ENCODE measurements at regions not wholly inside any gene's neighbourhood (a gene's known extent, or its start where the extent isn't known, plus 50 kb on each side); places are given as distances from the start of the nearest gene placed in this dataset.

GRCh38 chr13:106343836-106344235 lies 191.6 kb downstream of the EFNB2 start:
- no peaks in the 10 kb centered on the region for H3K36me3 Mint-ChIP-seq (ENCODE audit: low read depth)
- no peak overlapping the region for H3K4me3 Mint-ChIP-seq
- CTCF ChIA-PET: no interaction called here
- ATAC-seq (no peak), DNase-seq (no peak)
- POLR2A ChIA-PET: no interaction called here
- H3K27ac Mint-ChIP-seq: no peak overlapping the region
- peaks cover 7% of the 10 kb centered on the region for H3K9me3 Mint-ChIP-seq (ENCODE audit: insufficient read depth)
- H3K4me1 Mint-ChIP-seq (ENCODE audit: low read depth): no peaks in the 10 kb centered on the region
- H3K27me3 Mint-ChIP-seq (ENCODE audit: low read depth): peaks cover 5% of the 10 kb centered on the region

GRCh38 chr13:106340249-106340648 lies 195.2 kb downstream of the EFNB2 start:
- POLR2A ChIA-PET: no interaction called here
- H3K27me3 Mint-ChIP-seq (ENCODE audit: low read depth): no peaks in the 10 kb centered on the region
- ATAC-seq (no peak), DNase-seq (no peak)
- CTCF ChIA-PET: no interaction called here
- H3K9me3 Mint-ChIP-seq (ENCODE audit: insufficient read depth): peaks cover 7% of the 10 kb centered on the region
- H3K27ac Mint-ChIP-seq: no peak overlapping the region
- no peaks in the 10 kb centered on the region for H3K4me1 Mint-ChIP-seq (ENCODE audit: low read depth)
- no peaks in the 10 kb centered on the region for H3K36me3 Mint-ChIP-seq (ENCODE audit: low read depth)
- no peak overlapping the region for H3K4me3 Mint-ChIP-seq

GRCh38 chr13:106337096-106337850 lies 198.2 kb downstream of the EFNB2 start:
- Mint-ChIP-seq H3K27me3 (ENCODE audit: low read depth) (no peaks in the 10 kb centered on the region), H3K9me3 (ENCODE audit: insufficient read depth) (peaks cover 7% of the 10 kb centered on the region)

GRCh38 chr13:106336668-106337067 lies 198.8 kb downstream of the EFNB2 start:
- H3K27ac Mint-ChIP-seq: no peak overlapping the region
- no peak for DNase-seq
- CTCF ChIA-PET: no interaction called here

More at GRCh38 chr13:106337096-106337850, 198.2 kb downstream of the EFNB2 start:
- ATAC-seq (no peak), DNase-seq (no peak)
- H3K27ac Mint-ChIP-seq: no peak overlapping the region
- ChIA-PET CTCF (no interaction called here), POLR2A (no interaction called here)
- no peaks in the 10 kb centered on the region for H3K4me1 Mint-ChIP-seq (ENCODE audit: low read depth)
- H3K4me3 Mint-ChIP-seq: no peak overlapping the region
- H3K36me3 Mint-ChIP-seq (ENCODE audit: low read depth): no peaks in the 10 kb centered on the region

GRCh38 chr13:106332621-106333020 lies 202.8 kb downstream of the EFNB2 start:
- POLR2A ChIA-PET: no interaction called here
- ATAC-seq: no peak
- CTCF ChIA-PET: no interaction called here
- H3K9me3 Mint-ChIP-seq (ENCODE audit: insufficient read depth): no peaks in the 10 kb centered on the region
- no peak for DNase-seq
- H3K27me3 Mint-ChIP-seq (ENCODE audit: low read depth): no peaks in the 10 kb centered on the region
- H3K36me3 Mint-ChIP-seq (ENCODE audit: low read depth): no peaks in the 10 kb centered on the region
- no peak overlapping the region for H3K4me3 Mint-ChIP-seq
- no peak overlapping the region for H3K27ac Mint-ChIP-seq
- no peaks in the 10 kb centered on the region for H3K4me1 Mint-ChIP-seq (ENCODE audit: low read depth)

More at GRCh38 chr13:106336668-106337067, 198.8 kb downstream of the EFNB2 start:
- no peak for ATAC-seq
- Mint-ChIP-seq H3K27me3 (ENCODE audit: low read depth) (no peaks in the 10 kb centered on the region), H3K9me3 (ENCODE audit: insufficient read depth) (peaks cover 7% of the 10 kb centered on the region), H3K4me1 (ENCODE audit: low read depth) (no peaks in the 10 kb centered on the region), H3K4me3 (no peak overlapping the region), H3K36me3 (ENCODE audit: low read depth) (no peaks in the 10 kb centered on the region)
- POLR2A ChIA-PET: no interaction called here

- no peaks in the 10 kb centered on the region for H3K9me3 Mint-ChIP-seq (ENCODE audit: insufficient read depth)
- H3K4me1 Mint-ChIP-seq (ENCODE audit: low read depth): no peaks in the 10 kb centered on the region
- no peak overlapping the region for H3K27ac Mint-ChIP-seq
- no peak for ATAC-seq
- CTCF ChIA-PET: no interaction called here
- POLR2A ChIA-PET: no interaction called here
- DNase-seq: no peak
- no peaks in the 10 kb centered on the region for H3K27me3 Mint-ChIP-seq (ENCODE audit: low read depth)
- H3K4me3 Mint-ChIP-seq: no peak overlapping the region
- H3K36me3 Mint-ChIP-seq (ENCODE audit: low read depth): no peaks in the 10 kb centered on the region
Observed at GRCh38 chr13:106331116-106331515, 204.3 kb downstream of the EFNB2 start.

- CTCF ChIA-PET: no interaction called here
- DNase-seq: no peak
- H3K9me3 Mint-ChIP-seq (ENCODE audit: insufficient read depth): peaks cover under 1% of the 10 kb centered on the region
- H3K4me1 Mint-ChIP-seq (ENCODE audit: low read depth): no peaks in the 10 kb centered on the region
- H3K4me3 Mint-ChIP-seq: no peak overlapping the region
- H3K27me3 Mint-ChIP-seq (ENCODE audit: low read depth): no peaks in the 10 kb centered on the region
- POLR2A ChIA-PET: no interaction called here
- no peaks in the 10 kb centered on the region for H3K36me3 Mint-ChIP-seq (ENCODE audit: low read depth)
- no peak for ATAC-seq
- no peak overlapping the region for H3K27ac Mint-ChIP-seq
Observed at GRCh38 chr13:106329941-106330340, 205.5 kb downstream of the EFNB2 start.

- ATAC-seq: no peak
- no peaks in the 10 kb centered on the region for H3K4me1 Mint-ChIP-seq (ENCODE audit: low read depth)
Observed at GRCh38 chr13:106326751-106327150, 208.7 kb downstream of the EFNB2 start.

GRCh38 chr13:106324444-106324843 lies 211.0 kb downstream of the EFNB2 start:
- H3K9me3 Mint-ChIP-seq (ENCODE audit: insufficient read depth): peaks cover 13% of the 10 kb centered on the region
- ChIA-PET POLR2A (no interaction called here), CTCF (no interaction called here)
- H3K4me1 Mint-ChIP-seq (ENCODE audit: low read depth): no peaks in the 10 kb centered on the region
- H3K27ac Mint-ChIP-seq: no peak overlapping the region
- no peaks in the 10 kb centered on the region for H3K27me3 Mint-ChIP-seq (ENCODE audit: low read depth)
- H3K36me3 Mint-ChIP-seq (ENCODE audit: low read depth): no peaks in the 10 kb centered on the region
- no peak overlapping the region for H3K4me3 Mint-ChIP-seq
- no peak for ATAC-seq
- DNase-seq: no peak

More at GRCh38 chr13:106326751-106327150, 208.7 kb downstream of the EFNB2 start:
- Mint-ChIP-seq H3K4me3 (no peak overlapping the region), H3K27me3 (ENCODE audit: low read depth) (no peaks in the 10 kb centered on the region), H3K27ac (no peak overlapping the region), H3K9me3 (ENCODE audit: insufficient read depth) (peaks cover 11% of the 10 kb centered on the region), H3K36me3 (ENCODE audit: low read depth) (no peaks in the 10 kb centered on the region)
- CTCF ChIA-PET: no interaction called here
- POLR2A ChIA-PET: no interaction called here
- DNase-seq: no peak

- Mint-ChIP-seq H3K4me3 (no peak overlapping the region), H3K4me1 (ENCODE audit: low read depth) (no peaks in the 10 kb centered on the region), H3K36me3 (ENCODE audit: low read depth) (no peaks in the 10 kb centered on the region), H3K9me3 (ENCODE audit: insufficient read depth) (peaks cover 13% of the 10 kb centered on the region), H3K27ac (no peak overlapping the region), H3K27me3 (ENCODE audit: low read depth) (no peaks in the 10 kb centered on the region)
- POLR2A ChIA-PET: no interaction called here
- no peak for ATAC-seq
- CTCF ChIA-PET: no interaction called here
- DNase-seq: no peak
Observed at GRCh38 chr13:106322628-106323027, 212.8 kb downstream of the EFNB2 start.

GRCh38 chr13:106318941-106319411 lies 216.5 kb downstream of the EFNB2 start:
- CTCF ChIA-PET: no interaction called here
- H3K27ac Mint-ChIP-seq: no peak overlapping the region
- POLR2A ChIA-PET: no interaction called here
- no peak overlapping the region for H3K4me3 Mint-ChIP-seq
- H3K27me3 Mint-ChIP-seq (ENCODE audit: low read depth): no peaks in the 10 kb centered on the region
- H3K9me3 Mint-ChIP-seq (ENCODE audit: insufficient read depth): peaks cover 8% of the 10 kb centered on the region
- no peaks in the 10 kb centered on the region for H3K4me1 Mint-ChIP-seq (ENCODE audit: low read depth)
- ATAC-seq: no peak
- no peaks in the 10 kb centered on the region for H3K36me3 Mint-ChIP-seq (ENCODE audit: low read depth)
- DNase-seq: no peak

- ChIA-PET CTCF (no interaction called here), POLR2A (no interaction called here)
- H3K27me3 Mint-ChIP-seq (ENCODE audit: low read depth): no peaks in the 10 kb centered on the region
- H3K27ac Mint-ChIP-seq: no peak overlapping the region
- no peak overlapping the region for H3K4me3 Mint-ChIP-seq
- no peaks in the 10 kb centered on the region for H3K4me1 Mint-ChIP-seq (ENCODE audit: low read depth)
- H3K36me3 Mint-ChIP-seq (ENCODE audit: low read depth): no peaks in the 10 kb centered on the region
- ATAC-seq (no peak), DNase-seq (no peak)
- H3K9me3 Mint-ChIP-seq (ENCODE audit: insufficient read depth): no peaks in the 10 kb centered on the region
Observed at GRCh38 chr13:106314417-106314816, 221.0 kb downstream of the EFNB2 start.

- Mint-ChIP-seq H3K4me1 (ENCODE audit: low read depth) (no peaks in the 10 kb centered on the region), H3K36me3 (ENCODE audit: low read depth) (no peaks in the 10 kb centered on the region), H3K9me3 (ENCODE audit: insufficient read depth) (no peaks in the 10 kb centered on the region), H3K27ac (no peak overlapping the region), H3K27me3 (ENCODE audit: low read depth) (no peaks in the 10 kb centered on the region), H3K4me3 (no peak overlapping the region)
- no peak for ATAC-seq
- CTCF ChIA-PET: no interaction called here
- DNase-seq: no peak
- POLR2A ChIA-PET: no interaction called here
Observed at GRCh38 chr13:106311004-106311403, 224.5 kb downstream of the EFNB2 start.
